ENCODE measurements at regions not wholly inside any gene's neighbourhood (a gene's known extent, or its start where the extent isn't known, plus 50 kb on each side); places are given as distances from the start of the nearest gene placed in this dataset.

DNA sequence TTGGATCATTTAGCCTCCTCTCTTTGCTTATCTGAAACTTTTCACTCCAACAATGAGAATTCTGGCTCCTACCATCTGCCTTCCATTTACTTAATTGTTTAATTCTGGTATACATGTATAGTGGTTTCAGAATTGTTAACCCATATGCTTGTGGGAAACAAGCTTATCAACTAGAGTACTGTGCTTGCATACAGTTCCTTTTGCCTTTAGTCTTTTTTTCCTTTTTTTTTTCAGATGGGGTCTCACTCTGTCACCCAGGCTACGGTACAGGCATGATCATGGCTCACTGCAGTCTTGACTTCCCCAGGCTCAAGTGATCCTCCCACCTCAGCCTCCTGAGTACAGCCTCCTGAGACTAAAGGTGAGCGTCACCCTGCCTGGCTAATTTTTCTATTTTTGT lies 153.8 kb upstream of the LHX5 start:
- TF ChIP-seq, protein P1, sequence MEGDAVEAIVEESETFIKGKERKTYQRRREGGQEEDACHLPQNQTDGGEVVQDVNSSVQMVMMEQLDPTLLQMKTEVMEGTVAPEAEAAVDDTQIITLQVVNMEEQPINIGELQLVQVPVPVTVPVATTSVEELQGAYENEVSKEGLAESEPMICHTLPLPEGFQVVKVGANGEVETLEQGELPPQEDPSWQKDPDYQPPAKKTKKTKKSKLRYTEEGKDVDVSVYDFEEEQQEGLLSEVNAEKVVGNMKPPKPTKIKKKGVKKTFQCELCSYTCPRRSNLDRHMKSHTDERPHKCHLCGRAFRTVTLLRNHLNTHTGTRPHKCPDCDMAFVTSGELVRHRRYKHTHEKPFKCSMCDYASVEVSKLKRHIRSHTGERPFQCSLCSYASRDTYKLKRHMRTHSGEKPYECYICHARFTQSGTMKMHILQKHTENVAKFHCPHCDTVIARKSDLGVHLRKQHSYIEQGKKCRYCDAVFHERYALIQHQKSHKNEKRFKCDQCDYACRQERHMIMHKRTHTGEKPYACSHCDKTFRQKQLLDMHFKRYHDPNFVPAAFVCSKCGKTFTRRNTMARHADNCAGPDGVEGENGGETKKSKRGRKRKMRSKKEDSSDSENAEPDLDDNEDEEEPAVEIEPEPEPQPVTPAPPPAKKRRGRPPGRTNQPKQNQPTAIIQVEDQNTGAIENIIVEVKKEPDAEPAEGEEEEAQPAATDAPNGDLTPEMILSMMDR (conservative IDR thresholded peaks at IDR 0.05; ENCODE audit: low read depth, low read length) = no peak
- H3K4me3 ChIP-seq (ENCODE audit: low read length) = no peak overlapping the region

GRCh38 chr12:113622410-113622809 lies 150.7 kb upstream of the LHX5 start:
- no peak overlapping the region for H3K4me3 ChIP-seq (ENCODE audit: low read length)
- TF ChIP-seq, protein P1 (conservative IDR thresholded peaks at IDR 0.05; ENCODE audit: low read depth, low read length) = no peak
- no peak for DNase-seq (ENCODE audit: low read depth)

More for the DNA sequence above, 153.8 kb upstream of the LHX5 start:
- DNase-seq (ENCODE audit: low read depth) = no peak

DNA sequence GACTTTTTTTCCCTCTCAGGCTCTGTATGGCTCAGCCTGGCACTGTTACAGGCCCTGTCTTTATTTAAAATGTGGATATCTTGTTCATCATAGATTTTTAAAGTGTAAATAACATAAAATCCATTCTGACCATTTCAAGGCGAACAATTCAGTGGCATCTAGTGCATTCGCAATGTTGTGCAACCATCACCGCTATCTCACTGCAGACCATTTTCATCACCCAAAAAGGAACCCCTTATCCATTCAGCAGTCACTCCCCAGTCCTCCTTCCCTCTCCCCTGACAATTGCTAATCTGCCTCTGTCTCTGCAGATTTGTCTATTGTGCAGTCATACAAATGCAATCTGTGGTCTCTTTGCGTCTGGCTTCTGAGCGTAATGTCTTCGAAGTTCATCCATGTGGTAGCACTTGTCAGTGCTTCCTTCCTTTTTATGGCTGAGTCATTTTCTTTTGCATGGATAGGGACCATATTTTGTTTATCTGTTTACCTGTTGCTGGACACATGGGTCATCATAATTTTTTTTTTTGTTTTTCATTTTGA lies 148.8 kb upstream of the LHX5 start:
- TF ChIP-seq, protein P1 (conservative IDR thresholded peaks at IDR 0.05; ENCODE audit: low read depth, low read length) = no peak
- no peak overlapping the region for H3K4me3 ChIP-seq (ENCODE audit: low read length)
- DNase-seq (ENCODE audit: low read depth) = no peak

- no peak overlapping the region for H3K4me3 ChIP-seq (ENCODE audit: low read length)
- TF ChIP-seq, protein P1 (conservative IDR thresholded peaks at IDR 0.05; ENCODE audit: low read depth, low read length) = no peak
- DNase-seq (ENCODE audit: low read depth) = no peak
These were observed 147.5 kb upstream of the LHX5 start for GRCh38 chr12:113619202-113619601.

DNA sequence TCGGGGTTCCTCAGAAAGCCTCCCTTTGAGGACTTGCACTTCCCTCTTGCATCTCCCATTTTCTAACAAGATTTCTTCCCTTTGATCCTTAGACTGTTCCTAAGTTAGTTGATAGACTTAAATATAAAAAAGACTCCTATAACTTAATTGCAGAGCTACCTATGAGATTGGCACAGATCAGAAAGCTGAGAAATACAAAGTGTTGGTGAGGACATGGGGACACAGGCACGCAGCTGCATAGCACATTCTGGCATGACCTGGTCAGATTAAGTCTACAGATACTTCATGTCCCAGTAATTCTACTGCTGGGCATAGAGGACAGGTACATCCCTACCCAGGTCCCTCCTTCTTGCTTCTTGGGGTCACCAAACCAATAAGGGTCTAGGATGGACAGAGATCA lies 141.7 kb upstream of the LHX5 start:
- no peak for DNase-seq (ENCODE audit: low read depth)

DNA sequence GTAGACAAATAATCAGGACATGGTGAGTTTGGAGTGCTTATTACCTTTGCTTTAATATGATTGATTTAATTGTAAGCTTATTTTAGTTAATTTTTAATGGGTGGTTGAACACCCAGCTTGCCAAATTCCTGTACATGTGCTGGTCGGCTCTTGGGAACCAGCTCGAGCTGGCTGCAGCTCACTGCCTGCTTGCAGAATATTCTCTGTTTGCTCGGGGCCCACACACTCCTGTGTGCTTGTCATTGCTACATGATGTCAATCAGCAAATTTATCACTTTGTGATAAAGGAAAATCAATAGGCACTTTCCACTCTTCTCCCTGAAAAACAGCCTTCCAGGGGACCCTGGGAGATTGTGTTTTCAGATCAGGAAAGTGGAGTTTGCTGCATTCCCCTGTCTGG lies 141.1 kb upstream of the LHX5 start:
- TF ChIP-seq, protein P1 (conservative IDR thresholded peaks at IDR 0.05; ENCODE audit: low read depth, low read length) = no peak
- no peak for DNase-seq (ENCODE audit: low read depth)
- no peak overlapping the region for H3K4me3 ChIP-seq (ENCODE audit: low read length)

More for the DNA sequence above, 141.7 kb upstream of the LHX5 start:
- H3K4me3 ChIP-seq (ENCODE audit: low read length) = no peak overlapping the region
- TF ChIP-seq, protein P1 (conservative IDR thresholded peaks at IDR 0.05; ENCODE audit: low read depth, low read length) = no peak

DNA sequence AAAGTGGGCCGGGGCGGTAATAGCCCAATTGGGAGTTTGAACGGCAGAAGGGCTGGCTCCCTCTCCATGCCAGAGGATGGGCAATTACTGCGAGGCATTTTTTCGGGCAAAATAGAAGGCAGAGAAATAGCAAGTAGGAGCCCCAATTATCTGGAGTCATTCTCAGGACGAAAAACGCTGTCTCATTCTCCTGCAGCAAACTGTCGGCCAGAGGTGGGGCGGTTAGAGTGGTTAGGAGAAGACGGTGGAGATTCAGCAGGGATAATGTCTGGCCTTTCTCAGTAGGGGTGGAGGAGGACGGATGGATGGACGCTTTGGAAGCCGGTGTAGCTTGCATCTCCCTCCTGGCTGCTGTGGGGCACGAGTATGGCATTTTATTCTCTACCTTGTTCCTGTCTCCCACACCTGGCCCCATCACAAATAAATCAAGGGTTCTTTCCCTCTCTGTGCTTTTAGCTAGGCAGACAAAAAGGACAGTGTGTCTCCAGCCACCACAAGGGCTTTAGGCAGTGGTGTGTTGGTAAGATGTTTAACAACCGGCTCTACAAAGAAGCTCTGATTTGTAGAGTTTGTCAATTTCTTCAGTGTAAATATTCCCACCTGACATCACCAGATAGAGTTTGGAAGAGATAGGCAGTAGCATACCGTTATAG lies 140.5 kb upstream of the LHX5 start:
- no peak for DNase-seq (ENCODE audit: low read depth)
- TF ChIP-seq, protein P1 (conservative IDR thresholded peaks at IDR 0.05; ENCODE audit: low read depth, low read length) = no peak
- H3K4me3 ChIP-seq (ENCODE audit: low read length) = no peak overlapping the region
